K562 (cell line): ENCODE measurements at regions not wholly inside any gene's neighbourhood (a gene's known extent, or its start where the extent isn't known, plus 50 kb on each side); places are given as distances from the start of the nearest gene placed in this dataset.
"Not testable (repeated sequence)": the region's sequence is repeated elsewhere in the genome, so short reads cannot be mapped to it uniquely, and the experiment has no call there.

Experiments
- GMEB1 ChIP-seq: fragments of 250-450 bp; sonication (Bioruptor Pico); IDR thresholded peaks from 2 replicates; pipeline ENCODE4 v1.4.0; 2020; ENCODE audit warnings: mild to moderate bottlenecking
- MXI1 ChIP-seq: IDR thresholded peaks from 2 replicates; pipeline ENCODE4 v1.6.1; 2011; ENCODE audit warnings: low read depth, mild to moderate bottlenecking, improper control_type of control experiment, low read length
- TAF7 ChIP-seq: fragments of 450-650 bp; IDR thresholded peaks from 2 replicates; pipeline ENCODE4 v1.6.1; 2016; ENCODE audit warnings: missing genetic modification characterization, missing compliant biosample characterization
- USF1 ChIP-seq: sonication (generic); formaldehyde crosslinking; IDR thresholded peaks from 2 replicates; pipeline ENCODE4 v1.9.0; 2022; ENCODE audit warnings: mild to moderate bottlenecking, missing genetic modification reagents

GRCh38 chr20:29320216-29320949, 1937.1 kb upstream of the DEFB115 start:
- TF ChIP-seq GMEB1 (CRISPR knock-in tag); MXI1; TAF7 (tag); USF1 (CRISPR knock-in tag): not testable (repeated sequence)
